Lung (tissue), 11 donors: ENCODE measurements at regions not wholly inside any gene's neighbourhood (a gene's known extent, or its start where the extent isn't known, plus 50 kb on each side); places are given as distances from the start of the nearest gene placed in this dataset.

Experiments
- ATAC-seq: fragments of 200-7000 bp; cut with Tn5 transposase; one replicate; pipeline ENCODE4 v1.9.1; 2020; ENCODE audit warnings: moderate number of reproducible peaks; ENCODE audit not compliant: insufficient read depth, low FRiP score
- DNase-seq, 3 donors: peaks; one replicate each; pipeline ENCODE4 v3.0.0-alpha.2; 2013 to 2017
- H3K27ac ChIP-seq, 2 donors: one replicate each; pipeline ENCODE4 v1.5.1; 2013; ENCODE audit warnings: mild to moderate bottlenecking in 2 of 2, moderate library complexity in 2 of 2, control low read depth in 1 of 2, inconsistent platforms in 1 of 2, low read depth in 1 of 2, low read length in 1 of 2
- H3K27me3 ChIP-seq, 3 donors: one replicate each; pipeline ENCODE4 v1.5.1; 2013; ENCODE audit warnings: low read length in 2 of 3; ENCODE audit not compliant: control insufficient read depth in 3 of 3, insufficient read depth in 3 of 3
- H3K36me3 ChIP-seq, 4 donors: one replicate each; pipeline ENCODE4 v1.5.1; 2013; ENCODE audit warnings: low read length in 4 of 4, mild to moderate bottlenecking in 1 of 4, moderate library complexity in 1 of 4; ENCODE audit not compliant: control insufficient read depth in 4 of 4, insufficient read depth in 4 of 4
- H3K4me1 ChIP-seq, 5 donors: one replicate each; pipeline ENCODE4 v1.5.1; 2013; ENCODE audit warnings: low read length in 5 of 5, mild to moderate bottlenecking in 2 of 5, moderate library complexity in 1 of 5; ENCODE audit not compliant: control insufficient read depth in 5 of 5, insufficient read depth in 5 of 5
- H3K4me3 ChIP-seq: one replicate; pipeline ENCODE4 v1.5.1; 2013; ENCODE audit warnings: mild to moderate bottlenecking, control low read depth, moderate library complexity
- H3K9ac ChIP-seq, 2 donors: one replicate each; pipeline ENCODE4 v1.5.1; 2013; ENCODE audit warnings: low read length in 2 of 2, control low read depth in 1 of 2; ENCODE audit not compliant: insufficient read depth in 1 of 2
- H3K9me3 ChIP-seq, 4 donors: one replicate each; pipeline ENCODE4 v1.5.1; 2013; ENCODE audit warnings: low read length in 3 of 4, mild to moderate bottlenecking in 1 of 4, moderate library complexity in 1 of 4; ENCODE audit not compliant: control insufficient read depth in 4 of 4, insufficient read depth in 3 of 4
- CTCF ChIP-seq: IDR thresholded peaks from 2 replicates; pipeline ENCODE4 v1.5.1; 2012; ENCODE audit warnings: mild to moderate bottlenecking; ENCODE audit errors: control extremely low read depth, extremely low read depth
- WGBS, 2 donors: extraction: QIAGEN DNeasy Blood & Tissue Kit; methylation state at CpG; one replicate each; pipeline ENCODE4 v1.1.7; 2013; 5-methylcytosine and 5-hydroxymethylcytosine counted together
- donor health status: control.
- donor health status: control.
- donor health status: Bipolar disorder and iron deficiency.
- donor health status: healthy.
- donor health status: DM: yes; HTN: yes; CAD: no.

- peaks cover 0 to 3% (median 0%) of the 10 kb centered on the region in 5 donors for H3K4me1 ChIP-seq
- no peak for DNase-seq
- H3K36me3 ChIP-seq, result no peaks in the 10 kb centered on the region
- ATAC-seq, result no peak
- no peaks in the 10 kb centered on the region for H3K9me3 ChIP-seq
- no peak overlapping the region for H3K9ac ChIP-seq
- no peak for TF ChIP-seq CTCF
- 61 to 81% methylated on average over 2 of the region's 2 CpGs for WGBS, 2 donors
- no peak overlapping the region for H3K4me3 ChIP-seq
- H3K27ac ChIP-seq, result no peak overlapping the region
- no peaks in the 10 kb centered on the region for H3K27me3 ChIP-seq
Measured at GRCh38 chr12:87382959-87383566, 646.1 kb downstream of the C12orf50 start.

GRCh38 chr12:87382436-87382835 lies 646.8 kb downstream of the C12orf50 start:
- Histone ChIP-seq H3K27ac (no peak overlapping the region), H3K9ac (no peak overlapping the region), H3K4me1 (peaks cover 0 to 3% (median 0%) of the 10 kb centered on the region in 5 donors), H3K27me3 (no peaks in the 10 kb centered on the region), H3K4me3 (no peak overlapping the region), H3K9me3 (no peaks in the 10 kb centered on the region), H3K36me3 (no peaks in the 10 kb centered on the region)
- WGBS, 2 donors, result 87 to 92% methylated on average over 2 of the region's 2 CpGs
- TF ChIP-seq CTCF, result no peak
- DNase-seq (no peak), ATAC-seq (no peak)

GRCh38 chr12:87381742-87382141 lies 647.5 kb downstream of the C12orf50 start:
- ATAC-seq (no peak), DNase-seq (no peak)
- Histone ChIP-seq H3K9me3 (no peaks in the 10 kb centered on the region), H3K4me1 (peaks cover 0 to 3% (median 0%) of the 10 kb centered on the region in 5 donors), H3K27ac (no peak overlapping the region), H3K36me3 (no peaks in the 10 kb centered on the region), H3K27me3 (no peaks in the 10 kb centered on the region), H3K9ac (no peak overlapping the region), H3K4me3 (no peak overlapping the region)
- 87 to 97% methylated on average over 1 of the region's 1 CpG for whole genome bisulfite sequencing, 2 donors
- no peak for TF ChIP-seq CTCF

GRCh38 chr12:87378526-87378925 lies 650.7 kb downstream of the C12orf50 start:
- H3K9me3 ChIP-seq, result no peaks in the 10 kb centered on the region
- WGBS, 2 donors, result 79 to 81% methylated on average over 2 of the region's 2 CpGs
- no peak for TF ChIP-seq CTCF
- no peaks in the 10 kb centered on the region for H3K4me1 ChIP-seq
- H3K27me3 ChIP-seq, result no peaks in the 10 kb centered on the region
- no peak for ATAC-seq
- no peak overlapping the region for H3K9ac ChIP-seq
- DNase-seq, result peak in 1 of 3 donors; percentile 8
- no peak overlapping the region for H3K27ac ChIP-seq
- no peak overlapping the region for H3K4me3 ChIP-seq
- no peaks in the 10 kb centered on the region for H3K36me3 ChIP-seq
